H1 (cell line): ENCODE measurements at regions not wholly inside any gene's neighbourhood (a gene's known extent, or its start where the extent isn't known, plus 50 kb on each side); places are given as distances from the start of the nearest gene placed in this dataset.

Experiments
- CTCF ChIA-PET: fragments of 300-600 bp; sonication (Branson Sonifier 250); formaldehyde crosslinking; loops from one replicate; lab custom pipeline; 2021; ENCODE audit not compliant: partially characterized antibody; lab: Charles Lee
- POLR2A ChIA-PET: fragments of 300-600 bp; sonication (Branson Sonifier 250); formaldehyde crosslinking; loops from one replicate; lab custom pipeline; 2021; ENCODE audit warnings: inconsistent platforms; ENCODE audit not compliant: partially characterized antibody; lab: Charles Lee
- DNase-seq, 2 experiments: peaks; one replicate each; pipeline versions ENCODE4 v3.0.0 to v3.0.0-alpha.2; 2010 to 2022; ENCODE audit warnings: low spot score in 2 of 2, low read depth in 1 of 2, mixed read lengths in 1 of 2
- FAIRE-seq: peaks from 2 replicates; lab custom pipeline; 2011; peaks lifted over from hg19 to GRCh38; lab: Jason Lieb, UNC
- H2AFZ ChIP-seq: 2 replicates; pipeline ENCODE4 v1.8.1; 2012; ENCODE audit warnings: low read length, inconsistent platforms
- H2AK5ac ChIP-seq: 2 replicates; pipeline ENCODE4 v1.6.1; 2013; ENCODE audit warnings: low read depth, low read length
- H2BK120ac ChIP-seq: replicated peaks from 2 replicates; pipeline ENCODE3; 2013; ENCODE audit warnings: low read depth, low read length, inconsistent platforms
- H2BK12ac ChIP-seq: 2 replicates; pipeline ENCODE4 v1.6.1; 2013; ENCODE audit warnings: low read depth, low read length
- H2BK15ac ChIP-seq: 2 replicates; pipeline ENCODE4 v1.6.1; 2013; ENCODE audit warnings: low read length
- H2BK20ac ChIP-seq: 2 replicates; pipeline ENCODE4 v1.6.1; 2013; ENCODE audit warnings: low read length
- H2BK5ac ChIP-seq: 2 replicates; pipeline ENCODE4 v1.6.1; 2013; ENCODE audit warnings: low read depth, low read length
- H3K14ac ChIP-seq: 2 replicates; pipeline ENCODE4 v1.6.1; 2013; ENCODE audit warnings: inconsistent platforms; ENCODE audit not compliant: insufficient read length
- H3K18ac ChIP-seq: 2 replicates; pipeline ENCODE4 v1.6.1; 2013; ENCODE audit warnings: low read length; ENCODE audit errors: extremely low read depth
- H3K23ac ChIP-seq: 2 replicates; pipeline ENCODE4 v1.6.1; 2013; ENCODE audit warnings: inconsistent platforms; ENCODE audit not compliant: insufficient read length
- H3K23me2 ChIP-seq: 2 replicates; pipeline ENCODE4 v1.6.1; 2013; ENCODE audit warnings: low read depth, low read length
- H3K27ac ChIP-seq: 2 replicates; pipeline ENCODE4 v1.6.1; 2011; ENCODE audit warnings: low read depth, low read length, inconsistent platforms
- H3K27me3 ChIP-seq, 4 experiments: replicated peaks in 1 of 4; 1 replicate in 1 of 4; 2 replicates in 3 of 4; pipeline versions ENCODE4 v1.6.1 to v1.8.1; 2011 to 2013; ENCODE audit warnings: low read length in 3 of 4, mild to moderate bottlenecking in 3 of 4, inconsistent platforms in 2 of 4, mixed read lengths in 2 of 4, moderate library complexity in 1 of 4; ENCODE audit not compliant: control insufficient read depth in 3 of 4, insufficient read depth in 3 of 4; ENCODE audit errors: extremely low read depth in 1 of 4
- H3K36me3 ChIP-seq, 4 experiments: 2 replicates each; pipeline versions ENCODE4 v1.6.1 to v1.8.1; 2011 to 2013; ENCODE audit warnings: mild to moderate bottlenecking in 4 of 4, low read length in 3 of 4, moderate library complexity in 2 of 4, control low read depth in 1 of 4, inconsistent platforms in 1 of 4; ENCODE audit not compliant: insufficient read depth in 4 of 4, control insufficient read depth in 2 of 4
- H3K4ac ChIP-seq: replicated peaks from 2 replicates; pipeline ENCODE3; 2013; ENCODE audit warnings: low read length, low read depth, mixed read lengths, inconsistent platforms; ENCODE audit not compliant: insufficient read length
- H3K4me1 ChIP-seq, 4 experiments: replicated peaks in 1 of 4; 1 replicate in 1 of 4; 2 replicates in 3 of 4; pipeline versions ENCODE4 v1.6.1 to v1.8.1; 2011 to 2013; ENCODE audit warnings: low read length in 3 of 4, inconsistent platforms in 2 of 4, mixed read lengths in 1 of 4; ENCODE audit not compliant: insufficient read depth in 4 of 4, control insufficient read depth in 3 of 4
- H3K4me2 ChIP-seq, 2 experiments: 2 replicates each; pipeline versions ENCODE4 v1.6.1 to v1.8.1; 2011 to 2013; ENCODE audit warnings: low read depth in 2 of 2, low read length in 2 of 2, control low read depth in 1 of 2, inconsistent platforms in 1 of 2, mild to moderate bottlenecking in 1 of 2; ENCODE audit not compliant: insufficient read depth in 1 of 2
- H3K4me3 ChIP-seq, 4 experiments: fragments of 200-600, 300-600 bp in 1 of 4; sonication (generic), shearing (Covaris generic), sonication (Bioruptor Twin) in 1 of 4; 2 replicates each; pipeline versions ENCODE4 v1.5.1 to v1.8.1; 2011 to 2016; ENCODE audit warnings: low read length in 4 of 4, low read depth in 3 of 4, control low read depth in 2 of 4, inconsistent platforms in 2 of 4, mild to moderate bottlenecking in 2 of 4, mixed read lengths in 1 of 4, moderate library complexity in 1 of 4; ENCODE audit not compliant: insufficient read depth in 2 of 4; ENCODE audit errors: extremely low read depth in 1 of 4
- H3K56ac ChIP-seq: replicated peaks from 2 replicates; pipeline ENCODE3; 2013; ENCODE audit warnings: low read depth, mild to moderate bottlenecking, mixed read lengths, low read length, inconsistent platforms; ENCODE audit not compliant: insufficient read length
- H3K79me1 ChIP-seq: 2 replicates; pipeline ENCODE4 v1.6.1; 2013; ENCODE audit warnings: low read depth, low read length, control low read depth
- H3K79me2 ChIP-seq, 2 experiments: 2 replicates each; pipeline versions ENCODE4 v1.6.1 to v1.8.1; 2012 to 2013; ENCODE audit warnings: low read length in 2 of 2, mild to moderate bottlenecking in 2 of 2, inconsistent platforms in 1 of 2; ENCODE audit not compliant: insufficient read depth in 2 of 2, control insufficient read depth in 1 of 2
- H3K9ac ChIP-seq, 4 experiments: replicated peaks in 1 of 4; 1 replicate in 1 of 4; 2 replicates in 3 of 4; pipeline versions ENCODE4 v1.6.1 to v1.8.1; 2011 to 2013; ENCODE audit warnings: low read depth in 3 of 4, low read length in 3 of 4, control low read depth in 2 of 4, mild to moderate bottlenecking in 2 of 4, moderate library complexity in 2 of 4, inconsistent platforms in 1 of 4; ENCODE audit errors: extremely low read depth in 1 of 4
- H3K9me3 ChIP-seq, 2 experiments: 2 replicates each; pipeline versions ENCODE4 v1.6.1 to v1.8.1; 2012 to 2013; ENCODE audit warnings: mild to moderate bottlenecking in 2 of 2, moderate library complexity in 2 of 2, control low read depth in 1 of 2, inconsistent platforms in 1 of 2, low read depth in 1 of 2, low read length in 1 of 2, mixed read lengths in 1 of 2; ENCODE audit not compliant: insufficient read depth in 2 of 2
- H4K20me1 ChIP-seq, 2 experiments: replicated peaks in 1 of 2; 2 replicates each; pipeline versions ENCODE3 to v1.8.1; 2011 to 2013; ENCODE audit warnings: inconsistent platforms in 2 of 2, low read length in 2 of 2, mild to moderate bottlenecking in 1 of 2; ENCODE audit not compliant: insufficient read depth in 2 of 2, control insufficient read depth in 1 of 2
- H4K5ac ChIP-seq: 2 replicates; pipeline ENCODE4 v1.6.1; 2013; ENCODE audit warnings: low read length, low read depth, mixed read lengths, inconsistent platforms; ENCODE audit not compliant: insufficient read length
- H4K8ac ChIP-seq: 2 replicates; pipeline ENCODE4 v1.8.0; 2013; ENCODE audit warnings: mild to moderate bottlenecking, moderate library complexity, low read length, inconsistent platforms; ENCODE audit not compliant: insufficient read depth; ENCODE audit errors: extremely low read depth
- H4K91ac ChIP-seq: replicated peaks from 2 replicates; pipeline ENCODE3; 2013; ENCODE audit warnings: low read length, mixed read lengths, inconsistent platforms; ENCODE audit not compliant: insufficient read length
- ATF2 ChIP-seq: IDR thresholded peaks from 2 replicates; pipeline ENCODE4 v1.6.1; 2012; ENCODE audit warnings: low read length, inconsistent platforms
- BCL11A ChIP-seq, 2 experiments: IDR thresholded peaks; one replicate each; pipeline ENCODE4 v1.6.1; 2011; ENCODE audit warnings: low read depth in 2 of 2, low read length in 2 of 2, mild to moderate bottlenecking in 2 of 2
- HDAC6 ChIP-seq: IDR thresholded peaks from one replicate; pipeline ENCODE4 v1.7.1; 2012; ENCODE audit warnings: low read depth, mild to moderate bottlenecking, inconsistent platforms, low read length, moderate library complexity
- JUN ChIP-seq: IDR thresholded peaks from 2 replicates; pipeline ENCODE4 v1.6.1; 2011; ENCODE audit warnings: low read depth, mild to moderate bottlenecking, improper control_type of control experiment, low read length
- PHF8 ChIP-seq: fragments of 200-600 bp; sonication (generic); conservative IDR thresholded peaks from 2 replicates; pipeline ENCODE4 v1.7.1; 2012; ENCODE audit warnings: low read depth, mild to moderate bottlenecking, inconsistent platforms, low read length, moderate library complexity
- RFX5 ChIP-seq: IDR thresholded peaks from 2 replicates; pipeline ENCODE4 v1.6.1; 2011; ENCODE audit warnings: low read depth, low read length, improper control_type of control experiment, borderline replicate concordance
- RXRA ChIP-seq: IDR thresholded peaks from 2 replicates; pipeline ENCODE4 v1.6.1; 2011; ENCODE audit warnings: low read depth, mild to moderate bottlenecking, low read length, moderate library complexity; ENCODE audit not compliant: insufficient read depth
- SAP30 ChIP-seq: fragments of 300-600 bp; sonication (generic); IDR thresholded peaks from 2 replicates; pipeline ENCODE4 v1.7.1; 2012; ENCODE audit warnings: low read length, moderate library complexity, mild to moderate bottlenecking, inconsistent platforms; ENCODE audit not compliant: insufficient read depth, insufficient replicate concordance
- ZNF274 ChIP-seq: IDR thresholded peaks from 2 replicates; pipeline ENCODE4 v1.7.0; 2012; ENCODE audit warnings: low read length, borderline replicate concordance; ENCODE audit errors: extremely low read depth
- WGBS, 2 experiments: shearing (Covaris generic) in 1 of 2; methylation state at CpG; one replicate each; pipeline versions ENCODE4 v1.1.6 to v1.1.7; 2013 to 2015; ENCODE audit warnings: low lambda C conversion rate in 2 of 2, mixed read lengths in 2 of 2, inconsistent platforms in 1 of 2, low coverage in 1 of 2, missing lambda C conversion rate in 1 of 2; ENCODE audit not compliant: insufficient replicate concordance in 2 of 2, insufficient coverage in 1 of 2, insufficient read length in 1 of 2; ENCODE audit errors: extremely low coverage in 1 of 2, missing lambda C conversion rate in 1 of 2; 5-methylcytosine and 5-hydroxymethylcytosine counted together

- CTCF ChIA-PET: interaction anchor here (0.6 to 1.0 kb wide), 3 partner anchors 16 to 338 kb away, joined by 3 to 4 read pairs (median 3); no protein-coding TSS in a partner anchor
- H2AK5ac ChIP-seq: no peak overlapping the region
- H3K23ac ChIP-seq: no peak overlapping the region
- FAIRE-seq (no peak), DNase-seq (no peak)
- no peaks in the 10 kb centered on the region for H3K79me1 ChIP-seq
- H3K14ac ChIP-seq: no peak overlapping the region
- no peak overlapping the region for H2BK15ac ChIP-seq
- no peak overlapping the region for H3K4ac ChIP-seq
- 89% methylated on average over 4 of the region's 4 CpGs; no CpG with 5 or more reads in 1 of the 2 experiments for WGBS, 2 experiments
- H2BK120ac ChIP-seq: no peak overlapping the region
- no peak overlapping the region for H3K4me3 ChIP-seq
- H2BK20ac ChIP-seq: no peak overlapping the region
- H3K36me3 ChIP-seq: no peaks in the 10 kb centered on the region
- POLR2A ChIA-PET: no interaction called here
- no peaks in the 10 kb centered on the region for H3K4me1 ChIP-seq
- H3K9ac ChIP-seq: no peak overlapping the region
- H3K79me2 ChIP-seq: no peaks in the 10 kb centered on the region
- H3K27ac ChIP-seq: no peak overlapping the region
- H4K8ac ChIP-seq: no peak overlapping the region
- no peak overlapping the region for H3K18ac ChIP-seq
- TF ChIP-seq RFX5 (no peak), PHF8 (no peak), SAP30 (no peak), ZNF274 (no peak), HDAC6 (no peak), BCL11A (IDR thresholded peaks at IDR 0.05; ENCODE audit: low read depth in 2 of 2, low read length in 2 of 2) (no peak), ATF2 (no peak), RXRA (no peak), JUN (no peak)
- TF ChIP-seq, all 59 proteins: peak for 0
- Histone ChIP-seq H3K56ac (no peak overlapping the region), H3K27me3 (no peaks in the 10 kb centered on the region), H2BK12ac (no peak overlapping the region), H4K20me1 (no peaks in the 10 kb centered on the region), H3K9me3 (no peaks in the 10 kb centered on the region), H3K4me2 (no peak overlapping the region), H4K91ac (no peak overlapping the region), H2AFZ (no peak overlapping the region), H2BK5ac (no peak overlapping the region), H3K23me2 (no peaks in the 10 kb centered on the region), H4K5ac (no peak overlapping the region)
Observed at GRCh38 chr1:90370686-90371447, 346.2 kb downstream of the BARHL2 start.
